ENCODE measurements at regions not wholly inside any gene's neighbourhood (a gene's known extent, or its start where the extent isn't known, plus 50 kb on each side); places are given as distances from the start of the nearest gene placed in this dataset.

DNA sequence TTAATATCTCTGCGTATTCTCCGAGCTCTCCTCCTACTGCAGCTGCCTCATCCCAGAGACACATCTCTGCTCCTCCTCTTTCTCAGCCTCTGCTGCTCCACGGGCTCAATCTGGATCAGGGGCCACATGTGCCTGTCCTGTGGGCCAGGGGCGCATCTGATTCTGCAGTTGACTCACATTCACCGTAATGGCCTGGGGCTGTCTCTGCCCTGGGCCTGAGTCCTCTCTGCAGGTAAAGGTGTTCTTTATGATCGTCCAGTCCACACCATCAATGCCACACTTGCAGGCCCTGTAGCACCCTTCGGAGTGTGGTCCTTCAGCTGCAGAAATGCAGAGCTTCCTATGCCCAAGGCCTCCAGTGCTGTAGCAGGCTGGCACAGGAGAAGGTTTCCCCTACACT lies 154.5 kb downstream of the OAT start:
- no peak for DNase-seq (ENCODE audit: low read depth)

DNA sequence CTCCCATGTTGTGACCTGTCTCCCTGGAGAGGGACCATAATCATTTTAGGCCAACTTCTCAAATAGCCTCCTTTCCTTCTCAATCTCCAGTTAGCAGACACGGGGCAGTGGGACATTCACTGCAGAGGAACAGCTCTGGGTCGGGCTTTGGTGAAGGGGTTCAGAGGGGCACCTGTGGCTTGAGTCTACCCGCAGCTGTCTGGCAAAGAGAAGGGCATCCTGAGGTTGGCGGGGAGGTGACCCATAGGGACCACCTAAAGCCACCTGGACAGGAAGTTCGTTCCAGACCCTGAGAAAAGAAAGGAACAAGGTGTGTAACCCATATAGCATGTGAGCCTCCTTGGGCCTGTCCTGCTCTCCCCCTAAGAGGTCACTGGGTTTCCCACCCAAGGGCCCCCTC lies 155.0 kb downstream of the OAT start:
- DNase-seq (ENCODE audit: low read depth): no peak

DNA sequence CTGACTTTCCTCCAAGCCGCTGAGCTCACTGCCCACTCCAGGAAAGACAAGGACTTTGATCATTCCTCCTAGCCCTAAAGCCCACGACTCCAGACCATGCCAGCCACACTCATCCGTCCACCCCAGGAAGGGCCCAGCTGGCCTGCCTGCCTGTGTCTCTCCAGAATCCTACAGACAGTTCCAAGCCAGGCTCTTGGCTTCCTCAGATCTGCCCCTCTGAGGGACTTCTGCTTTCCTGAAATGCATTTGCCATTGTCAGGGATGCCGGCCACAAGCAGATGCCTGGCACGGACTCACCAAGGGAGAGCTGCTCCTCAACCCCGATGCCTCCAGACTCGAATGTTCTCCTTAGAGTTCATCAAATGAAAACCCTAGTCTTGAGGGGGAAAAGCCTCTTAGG lies 155.8 kb downstream of the OAT start:
- no peak for DNase-seq (ENCODE audit: low read depth)

DNA sequence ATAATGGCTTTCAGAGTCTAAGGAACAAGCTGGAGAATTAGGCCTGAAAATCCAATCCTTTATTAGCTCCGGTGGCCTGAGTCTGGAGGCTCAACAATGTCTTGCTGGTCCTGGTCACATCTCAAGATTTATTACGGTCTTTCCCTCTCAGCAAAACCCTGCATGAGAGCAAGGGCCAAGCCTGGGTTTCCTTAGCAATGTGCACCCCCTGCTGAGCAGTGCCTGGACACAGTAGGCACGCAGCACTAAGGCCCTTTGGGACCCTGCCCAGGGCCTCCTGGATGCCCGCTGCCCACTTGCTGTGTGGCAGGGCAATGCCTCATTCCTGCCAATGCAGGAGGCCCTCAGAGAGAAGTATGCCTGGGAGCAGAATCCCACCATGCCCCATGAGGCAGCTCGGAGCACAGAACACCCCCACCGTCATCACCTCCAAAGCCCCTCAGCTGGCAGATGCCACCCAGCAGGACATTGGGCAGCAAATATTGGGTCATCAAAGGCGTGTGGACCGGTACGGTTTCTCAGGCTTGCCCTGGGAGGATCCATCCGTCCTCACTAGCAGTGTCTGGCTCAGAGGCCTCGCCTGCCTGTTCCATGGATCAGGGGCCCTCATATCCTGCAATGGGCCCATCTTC lies 156.4 kb downstream of the OAT start:
- DNase-seq (ENCODE audit: low read depth): no peak

DNA sequence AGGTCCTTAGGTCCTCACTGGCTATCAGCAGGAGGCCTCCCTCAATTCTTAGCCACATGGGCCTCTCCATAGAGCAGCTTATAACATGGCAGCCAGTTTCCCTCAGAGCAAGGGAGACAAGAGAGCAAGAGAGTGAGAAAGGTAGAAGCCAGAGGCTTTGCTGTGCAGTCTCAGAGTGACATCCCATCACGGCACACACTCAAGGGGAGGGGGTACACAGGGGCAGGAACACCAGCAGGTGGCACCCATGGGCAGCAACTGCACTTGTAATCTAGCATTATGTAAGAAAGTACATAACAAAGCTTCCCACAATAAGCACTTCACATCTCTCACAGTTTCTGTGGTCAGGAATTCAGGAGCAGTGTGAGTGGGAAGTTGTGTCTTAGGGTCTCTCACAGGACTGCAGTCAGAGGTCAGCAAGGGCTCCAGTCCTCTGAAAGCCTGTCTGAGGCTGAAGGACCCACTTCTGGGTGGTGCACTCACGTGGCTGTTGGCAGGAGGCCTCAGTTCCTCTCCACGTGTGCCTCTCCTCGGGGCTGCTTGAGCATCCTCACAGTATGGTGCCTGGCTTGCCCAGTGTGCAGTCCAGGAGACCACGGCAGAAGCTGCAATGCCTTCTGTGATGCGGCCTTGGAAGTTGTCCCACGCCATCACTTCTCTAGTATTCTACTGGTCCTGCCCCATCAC lies 159.4 kb downstream of the OAT start:
- no peak for DNase-seq (ENCODE audit: low read depth)

DNA sequence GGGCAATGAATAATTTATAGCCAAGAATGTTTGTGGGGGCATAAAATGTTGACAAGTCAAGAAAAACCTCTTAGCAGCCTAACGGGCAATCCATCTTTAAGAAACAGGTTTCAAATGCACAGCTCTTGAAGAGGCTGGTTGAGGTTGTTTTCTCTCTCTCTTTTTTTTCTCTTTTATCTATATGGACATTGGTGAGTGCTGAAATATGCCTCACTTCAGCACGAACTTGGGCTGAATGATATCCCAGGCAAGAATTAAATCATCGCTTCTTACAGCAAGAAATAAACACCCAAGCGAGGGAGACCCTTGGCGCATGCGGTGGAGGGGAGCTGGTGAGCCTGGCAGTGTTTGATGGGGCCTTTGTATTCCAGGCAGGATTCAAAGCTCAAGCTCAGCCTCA lies 160.9 kb downstream of the OAT start:
- DNase-seq (ENCODE audit: low read depth): no peak

DNA sequence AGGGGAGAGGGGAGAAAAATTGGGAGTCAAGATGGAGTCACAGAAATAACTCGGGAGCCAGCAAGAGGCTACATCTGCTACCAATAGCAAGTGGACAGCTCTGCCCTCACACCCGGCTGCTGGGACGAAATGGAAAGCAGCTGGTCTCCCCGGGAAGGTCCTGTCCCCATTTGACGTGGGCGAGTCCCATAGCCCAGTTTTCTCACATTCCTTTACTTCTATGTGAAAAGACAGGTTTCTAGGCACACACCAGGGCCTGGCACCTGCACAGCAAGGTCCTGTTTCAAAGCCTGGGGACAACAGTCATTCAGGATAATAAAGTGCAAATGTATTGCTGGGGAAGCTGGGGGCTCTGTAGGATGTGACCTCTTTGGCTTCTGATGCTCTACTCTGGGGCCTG lies 162.6 kb downstream of the OAT start:
- DNase-seq (ENCODE audit: low read depth): no peak

DNA sequence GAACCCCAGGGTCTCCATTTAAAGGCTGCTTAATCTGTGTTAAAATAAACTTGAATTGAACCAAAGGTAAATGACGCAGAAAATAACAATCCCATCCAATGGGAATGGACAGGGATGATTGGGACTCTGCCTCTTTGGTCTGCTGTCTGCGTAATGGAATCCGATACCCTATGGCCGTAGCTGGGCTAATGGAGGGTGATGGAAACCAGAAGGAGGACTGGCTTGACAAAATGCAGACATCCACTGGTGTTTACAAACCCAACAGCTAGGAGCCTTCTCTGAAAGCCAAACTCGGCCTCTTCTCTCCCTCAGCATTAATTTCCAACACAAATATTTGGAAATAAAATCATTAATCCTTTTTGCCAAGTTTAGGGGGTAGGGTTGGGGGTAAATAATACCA lies 162.2 kb upstream of the CHST15 start:
- no peak for DNase-seq (ENCODE audit: low read depth)

DNA sequence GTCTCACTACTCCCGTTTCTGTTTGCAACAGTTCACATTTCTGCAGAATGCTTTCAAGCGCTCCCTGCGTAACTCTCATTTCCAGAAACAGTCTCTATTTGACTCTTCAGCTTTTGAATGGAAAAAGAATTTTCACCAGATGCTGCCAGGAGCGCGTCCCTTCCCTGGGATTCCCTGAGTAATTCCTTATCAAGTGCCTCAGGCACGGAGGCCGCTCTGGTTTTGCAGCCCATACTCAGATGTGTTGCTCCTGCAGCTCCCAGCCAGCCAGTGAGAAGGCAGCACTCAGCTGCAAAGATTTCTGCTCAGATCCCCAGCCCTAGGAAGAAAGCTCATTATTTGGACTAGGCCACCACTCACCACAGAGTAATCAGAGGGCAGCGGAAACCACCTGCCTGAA lies 161.1 kb upstream of the CHST15 start:
- no peak for DNase-seq (ENCODE audit: low read depth)

DNA sequence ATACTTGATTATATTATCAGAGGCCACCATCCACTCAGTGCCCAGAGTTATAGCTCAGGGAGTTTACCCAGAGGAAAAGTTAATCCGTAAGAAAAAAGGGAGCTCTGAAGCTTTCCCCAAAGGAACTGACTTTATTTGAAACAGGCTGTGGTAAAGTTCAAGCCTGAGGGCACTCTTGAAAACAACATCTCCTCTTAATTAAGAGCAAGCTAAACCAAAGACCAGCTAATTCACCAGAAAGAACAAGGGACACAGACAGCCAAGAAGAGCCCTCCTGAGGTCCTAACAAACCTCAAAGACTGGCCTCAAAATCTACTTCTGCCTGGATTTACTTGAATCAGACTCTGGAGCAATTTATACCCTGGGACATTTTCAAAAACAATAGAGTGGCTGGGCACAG lies 159.6 kb upstream of the CHST15 start:
- no peak for DNase-seq (ENCODE audit: low read depth)

DNA sequence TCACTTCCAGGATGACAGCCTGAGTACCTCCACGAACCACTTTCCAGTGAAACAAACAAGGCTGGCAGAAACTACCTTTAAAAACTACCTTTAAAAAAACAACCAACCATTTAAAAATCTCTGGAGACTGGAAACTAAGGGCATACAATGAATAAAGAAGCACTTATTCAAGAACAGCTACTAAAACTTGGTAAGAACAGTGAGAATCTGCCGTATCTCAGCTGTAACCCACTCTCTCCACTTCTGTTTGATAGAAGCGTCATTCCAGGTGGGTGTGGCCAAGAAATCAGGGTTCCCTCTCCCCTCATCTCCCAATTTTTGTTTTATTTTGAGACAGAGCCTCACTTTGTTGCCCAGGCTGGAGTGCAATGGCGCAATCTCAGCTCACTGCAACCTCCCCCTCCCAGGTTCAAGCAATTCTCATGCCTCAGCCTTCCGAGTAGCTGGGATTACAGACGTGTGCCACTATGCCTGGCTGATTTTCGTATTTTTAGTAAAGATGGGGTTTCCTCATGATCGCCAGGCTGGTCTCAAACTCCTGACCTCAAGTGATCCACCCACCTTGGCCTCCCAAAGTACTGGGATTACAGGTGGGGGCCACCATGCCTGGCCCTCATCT lies 158.8 kb upstream of the CHST15 start:
- no peak for DNase-seq (ENCODE audit: low read depth)

DNA sequence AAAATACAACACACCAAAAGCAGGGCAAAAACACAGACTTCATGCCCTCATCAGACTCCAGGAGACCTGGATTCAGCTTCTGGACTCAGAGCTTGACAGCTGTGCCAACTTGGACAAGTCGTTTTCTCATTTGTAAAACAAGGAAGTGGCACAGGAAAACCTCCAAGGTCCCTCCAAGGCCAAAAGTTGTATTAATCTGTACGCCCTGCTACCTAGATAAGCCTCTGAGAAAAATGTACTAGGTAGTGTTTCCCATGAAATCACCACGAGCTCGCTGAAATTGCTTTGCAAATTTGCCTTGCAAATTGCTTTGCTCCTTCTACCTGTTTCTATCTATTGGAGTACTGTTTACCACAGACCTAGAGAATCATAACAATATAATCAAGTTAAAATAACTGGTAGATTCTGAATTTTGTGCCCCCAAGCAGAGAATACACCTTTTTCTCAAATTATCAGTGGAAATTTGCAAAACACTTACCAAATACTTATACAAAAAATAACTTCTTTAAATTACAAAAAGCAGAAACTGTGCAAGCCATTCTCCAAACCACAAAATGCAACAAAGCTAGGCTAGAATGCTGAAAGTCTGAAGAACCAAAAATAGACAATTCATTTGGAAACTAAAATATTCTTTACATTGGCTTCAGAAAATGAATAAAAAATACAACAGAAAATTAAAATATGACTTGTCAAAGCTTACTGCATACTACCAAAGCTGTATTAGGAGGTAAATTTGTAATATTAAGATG lies 158.1 kb upstream of the CHST15 start:
- DNase-seq (ENCODE audit: low read depth): no peak

DNA sequence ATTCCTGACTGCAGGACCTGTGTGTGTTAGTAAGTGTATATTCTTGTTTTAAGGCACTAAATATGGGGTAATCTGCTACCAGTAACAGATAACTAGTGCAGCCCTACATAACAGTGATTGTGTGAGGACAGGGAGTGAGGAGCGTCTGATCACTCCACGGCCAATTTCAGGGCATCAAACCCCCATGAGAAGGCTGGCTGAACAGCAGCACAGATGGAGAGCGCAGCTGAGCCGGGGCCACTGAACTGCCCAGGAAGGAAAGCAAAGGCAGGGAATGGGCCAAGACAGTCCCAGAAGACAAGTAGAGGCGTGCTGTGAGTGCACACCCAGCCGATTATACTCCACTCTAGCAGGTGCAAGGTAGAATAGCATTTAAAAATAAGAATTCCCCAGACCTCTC lies 157.1 kb upstream of the CHST15 start:
- DNase-seq (ENCODE audit: low read depth): no peak

DNA sequence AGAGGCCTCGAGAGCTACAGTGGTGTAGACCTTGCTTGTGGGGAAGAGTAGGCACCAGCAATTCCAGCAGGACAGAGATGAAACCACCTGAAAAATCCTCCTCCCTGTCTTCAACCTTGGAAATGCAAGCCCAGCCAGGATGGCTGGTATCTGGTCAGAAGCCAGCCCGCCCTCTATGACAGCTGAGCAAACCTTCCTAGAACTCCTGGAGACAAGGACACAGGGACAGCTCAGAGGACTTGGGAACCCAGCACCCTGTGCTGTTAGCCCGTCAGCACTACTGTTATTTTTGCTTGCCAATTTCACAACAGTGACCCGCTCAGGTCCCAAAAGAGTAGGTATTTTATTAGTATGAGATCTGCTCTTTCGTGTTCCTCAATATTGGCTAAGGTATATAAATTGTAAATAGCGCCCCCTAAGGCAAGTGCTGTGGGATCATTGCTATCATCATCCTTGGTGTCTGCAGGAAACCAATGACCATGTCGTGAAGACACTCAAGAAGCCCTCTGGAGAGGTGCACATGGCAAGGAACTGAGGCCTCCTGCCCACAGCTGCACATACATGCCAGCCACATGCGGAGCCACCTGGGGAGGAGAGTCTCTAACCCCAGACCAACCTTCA lies 156.5 kb upstream of the CHST15 start:
- DNase-seq (ENCODE audit: low read depth): no peak

DNA sequence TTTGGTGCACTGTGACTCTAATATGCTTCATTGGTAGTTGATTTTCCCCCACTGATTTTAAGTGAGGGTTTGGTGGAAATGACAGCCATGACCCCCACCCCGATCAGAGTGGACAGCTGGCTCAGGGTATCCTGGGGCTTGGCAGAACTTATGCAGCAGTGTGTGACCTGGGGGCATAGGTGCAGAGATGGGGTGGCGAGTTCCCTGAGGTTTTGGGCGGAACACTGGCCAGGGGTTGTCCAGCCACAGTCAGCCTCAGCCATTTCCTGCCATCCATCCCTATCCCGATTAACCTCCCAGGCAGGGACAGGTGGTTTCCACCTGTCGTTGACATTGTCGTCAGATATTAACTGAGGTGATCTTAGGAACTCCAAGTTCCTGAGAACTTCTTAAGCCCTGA lies 155.8 kb upstream of the CHST15 start:
- DNase-seq (ENCODE audit: low read depth): no peak

DNA sequence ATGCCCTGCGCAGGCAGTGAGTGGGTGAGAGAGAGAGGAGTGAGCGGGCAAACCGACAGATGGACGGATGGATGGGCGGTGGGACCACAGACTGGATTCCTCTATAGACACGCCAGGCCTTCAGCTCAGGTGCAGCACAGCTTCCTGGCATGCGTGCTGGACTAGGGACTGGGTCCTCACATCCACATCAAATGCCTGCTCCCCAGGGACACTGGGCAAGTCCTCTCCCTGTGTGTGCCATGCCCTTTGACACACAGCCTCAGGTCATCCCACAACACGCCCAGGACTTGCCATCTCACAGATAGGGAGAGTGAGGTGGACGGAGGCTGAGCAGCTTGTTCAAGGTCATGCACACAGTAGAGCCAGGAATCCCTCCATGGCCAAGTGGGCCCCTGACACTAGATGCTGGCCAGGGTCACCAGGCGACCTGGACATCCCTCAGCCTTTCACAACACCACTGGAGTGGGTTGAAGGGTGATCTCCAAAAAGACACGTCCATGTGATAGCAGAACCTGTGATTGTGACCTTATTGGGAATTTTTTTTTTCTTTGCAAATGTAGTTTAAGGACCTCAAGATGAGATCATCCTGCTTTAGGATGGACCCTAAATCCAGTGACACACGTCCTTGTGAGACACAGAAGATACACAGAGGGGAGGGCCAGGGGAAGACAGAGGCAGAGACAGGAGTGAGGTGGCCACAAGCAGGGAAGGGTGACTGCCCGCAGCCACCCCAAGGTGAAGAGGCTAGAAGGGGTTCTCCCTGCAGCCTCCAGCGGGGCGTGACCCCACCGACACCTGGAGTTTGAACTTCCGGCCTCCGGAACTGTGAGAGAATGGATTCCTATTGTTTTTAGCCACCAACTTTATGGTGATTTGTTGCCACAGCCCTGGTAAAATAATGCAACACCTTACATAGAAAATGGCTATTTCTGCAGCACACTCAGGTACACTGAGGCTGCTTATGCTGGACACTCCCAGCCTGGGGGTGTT lies 155.0 kb upstream of the CHST15 start:
- DNase-seq (ENCODE audit: low read depth): no peak

DNA sequence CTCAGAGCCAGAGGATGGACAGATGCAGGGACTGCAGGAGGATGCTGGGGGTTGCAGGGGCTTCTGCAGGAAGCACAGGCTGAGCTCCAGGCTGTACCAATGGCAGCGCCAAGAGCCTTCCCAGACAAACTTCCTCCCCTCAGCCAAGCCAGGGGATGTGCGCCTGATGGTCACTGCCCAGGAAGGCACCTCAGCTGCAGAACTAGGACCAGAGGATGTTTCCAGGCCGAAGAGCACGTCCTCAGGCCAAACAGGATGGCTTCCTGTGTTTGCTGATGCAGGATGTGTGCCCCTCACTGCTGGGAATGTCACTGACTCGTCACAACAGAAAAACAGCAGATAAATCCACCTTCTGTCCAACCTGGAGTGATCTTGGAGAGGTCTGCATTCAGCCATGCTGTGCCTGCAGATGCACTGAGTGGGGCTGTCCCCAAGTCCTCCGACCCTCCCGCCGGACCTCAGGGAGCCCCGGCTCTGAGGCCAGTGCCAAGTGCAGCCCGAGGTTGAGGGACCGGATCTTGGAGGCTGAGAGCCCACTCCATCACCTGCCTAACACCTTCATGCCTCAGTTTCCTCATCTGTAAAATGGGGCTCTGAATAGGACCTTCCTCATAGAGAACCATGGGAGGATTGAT lies 152.5 kb upstream of the CHST15 start:
- no peak for DNase-seq (ENCODE audit: low read depth)

DNA sequence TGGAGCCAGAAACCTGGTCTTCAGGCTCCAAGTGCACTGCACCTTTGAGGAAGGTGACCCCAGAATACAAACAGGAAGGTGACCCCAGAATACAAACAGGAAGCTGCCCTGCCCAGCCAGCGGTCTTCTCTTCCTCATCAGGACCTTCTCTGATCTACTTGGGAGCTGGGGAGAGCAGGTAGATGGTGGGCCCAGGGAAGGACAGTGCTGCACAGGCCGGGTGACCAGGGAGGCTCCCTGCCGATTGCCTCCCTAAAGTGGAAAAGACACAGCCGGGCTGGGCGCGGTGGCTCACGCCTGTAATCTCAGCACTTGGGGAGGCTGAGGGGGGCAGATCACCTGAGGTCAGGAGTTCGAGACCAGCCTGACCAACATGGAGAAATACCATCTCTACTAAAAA lies 151.8 kb upstream of the CHST15 start:
- DNase-seq (ENCODE audit: low read depth): no peak

DNA sequence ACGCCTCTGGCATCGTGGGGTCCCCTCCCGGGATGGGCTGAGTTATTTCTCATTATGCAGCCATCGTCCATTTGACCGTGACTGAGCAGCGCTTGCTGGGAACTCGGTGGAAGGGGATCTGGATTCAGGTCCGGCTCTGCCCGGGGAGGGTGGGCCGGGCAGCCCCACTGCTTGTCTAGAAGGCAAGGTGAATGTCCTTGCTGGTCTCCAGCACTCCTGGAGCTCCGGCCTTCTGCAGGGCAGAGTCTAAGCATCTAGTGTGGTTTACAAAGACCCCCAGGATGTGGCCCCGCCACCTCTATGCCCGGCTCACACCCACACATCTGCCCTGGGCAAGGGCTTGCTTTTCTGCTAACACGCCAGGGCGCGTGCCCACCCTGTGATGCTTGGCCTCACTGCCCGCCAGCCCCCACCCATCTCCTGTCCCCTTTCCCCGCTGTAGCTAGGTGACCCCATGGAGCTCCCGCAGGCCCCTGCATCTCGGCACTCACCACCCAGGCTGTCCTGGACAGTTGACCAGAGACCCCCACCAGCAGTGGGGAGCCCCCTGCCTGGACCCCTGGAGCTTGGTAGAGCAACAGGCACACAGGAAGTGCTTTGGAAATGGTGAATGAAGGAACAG lies 151.0 kb upstream of the CHST15 start:
- DNase-seq (ENCODE audit: low read depth): no peak

DNA sequence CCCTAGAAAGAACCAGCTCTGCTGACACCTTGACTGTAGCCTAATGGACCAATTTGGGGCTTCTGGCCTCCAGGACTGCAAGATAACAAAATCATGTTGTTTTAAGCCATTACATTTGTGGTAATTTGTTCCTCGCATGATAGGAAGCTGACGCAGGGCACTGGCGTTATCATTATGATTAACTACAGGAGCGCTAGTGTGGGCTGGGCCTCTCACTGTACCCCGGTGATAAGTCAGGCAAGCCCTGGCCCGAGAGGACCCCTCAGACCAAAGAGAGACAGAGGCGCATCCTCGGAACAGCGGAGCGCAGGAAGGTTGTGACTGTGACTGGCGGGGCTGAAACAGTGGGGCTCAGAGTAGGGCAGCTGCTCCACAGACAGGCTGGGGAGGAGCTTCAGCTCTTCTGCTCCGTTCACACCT lies 150.3 kb upstream of the CHST15 start:
- DNase-seq (ENCODE audit: low read depth): no peak
